CD4-positive, alpha-beta T cell treated with Interleukin-21 for 1 hour (primary cell): ENCODE measurements at regions not wholly inside any gene's neighbourhood (a gene's known extent, or its start where the extent isn't known, plus 50 kb on each side); places are given as distances from the start of the nearest gene placed in this dataset.

Experiments
- DNase-seq: peaks from one replicate; pipeline ENCODE4 v3.0.0-alpha.2; 2020

- DNase-seq = no peak
These were observed 73.7 kb downstream of the MINAR2 start for GRCh38 chr5:129821477-129822131.

DNA sequence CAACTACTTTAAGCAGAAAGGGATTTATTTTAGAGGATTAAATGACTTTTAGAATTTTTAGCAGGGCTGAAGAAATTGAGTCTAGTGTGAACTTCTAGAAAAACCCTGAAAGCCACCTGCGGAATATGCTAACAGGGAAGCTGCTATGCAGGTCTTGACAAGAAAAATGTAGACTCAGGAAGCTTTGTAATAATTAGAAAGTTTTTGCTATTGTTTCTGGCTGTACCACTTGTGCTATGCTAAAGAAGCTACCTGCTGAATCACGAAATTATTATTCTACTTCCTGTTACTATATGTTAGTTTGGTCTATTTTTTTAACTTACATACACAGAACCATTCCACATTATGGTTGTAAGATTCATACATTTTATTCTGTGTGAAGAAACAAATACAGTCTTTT is 74.0 kb upstream of the CHSY3 start:
- DNase-seq = no peak

- DNase-seq = no peak
These were observed 67.9 kb upstream of the CHSY3 start for GRCh38 chr5:129836321-129836720.

DNA sequence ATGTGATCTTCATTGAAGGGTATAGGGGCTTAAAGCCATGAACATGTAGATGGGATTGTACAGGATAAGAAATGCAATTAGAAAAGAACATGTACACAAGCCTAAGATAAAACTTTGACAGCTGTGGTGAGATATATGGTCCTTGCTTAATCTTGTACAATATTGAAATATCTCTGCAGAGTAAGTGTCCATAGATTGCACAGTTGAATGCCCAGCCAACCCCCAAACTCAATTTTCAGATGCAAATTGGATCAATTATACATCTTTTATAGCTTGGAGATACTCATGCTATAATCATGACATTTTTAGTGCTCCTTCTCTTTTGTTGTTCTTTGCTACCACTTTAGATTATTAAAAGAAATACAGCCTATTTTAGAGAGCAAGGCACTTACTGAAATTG is 59.5 kb upstream of the CHSY3 start:
- DNase-seq = no peak

DNA sequence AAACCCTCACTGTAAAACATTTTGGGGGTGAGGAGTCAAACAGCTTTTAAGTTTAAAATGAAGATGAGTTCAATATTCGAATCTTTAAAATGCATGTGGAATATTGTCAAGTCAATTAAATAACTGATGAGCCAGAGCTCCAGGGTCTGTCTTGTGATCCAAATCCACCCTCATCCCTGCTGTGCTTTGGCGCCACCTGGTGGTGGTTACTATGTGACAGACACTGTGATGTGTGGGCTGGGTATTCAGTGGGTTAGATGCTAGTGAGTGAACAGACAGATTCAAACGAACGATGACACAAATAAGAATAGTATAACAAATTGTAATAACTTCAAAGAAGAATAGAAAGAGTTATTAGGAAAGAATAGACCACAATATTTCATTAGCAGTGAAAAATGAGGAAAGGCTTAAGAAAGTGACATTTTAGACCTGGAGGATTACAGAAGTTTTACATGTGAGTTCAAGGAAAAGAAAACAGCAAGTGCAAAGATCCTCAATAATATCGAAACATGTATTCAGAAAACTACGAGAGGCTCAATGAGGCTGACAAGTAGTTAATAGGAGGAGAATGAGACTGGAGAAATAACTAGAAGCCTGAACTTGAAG is 51.4 kb upstream of the CHSY3 start:
- DNase-seq = peak; percentile 55

DNA sequence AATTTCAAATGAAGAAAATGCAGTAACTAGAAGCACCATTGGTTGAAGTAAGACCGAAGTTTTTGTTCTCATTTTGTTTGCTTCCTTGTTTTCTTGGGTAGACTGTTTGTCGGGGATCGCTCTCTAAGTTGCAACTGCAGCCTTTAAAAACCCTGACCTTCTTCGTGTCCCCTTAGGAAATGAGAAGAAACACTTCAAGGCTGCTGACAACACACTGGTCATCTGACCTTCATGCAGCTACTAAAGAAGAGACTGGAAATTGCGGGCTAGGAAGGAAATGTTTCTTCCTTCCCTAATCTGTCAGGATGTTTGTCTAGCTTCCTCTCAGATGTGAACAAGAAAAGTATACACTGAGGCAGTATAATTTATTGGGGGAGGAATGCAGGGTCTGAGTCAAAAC is 50.7 kb upstream of the CHSY3 start:
- no peak for DNase-seq
